ENCODE measurements at regions not wholly inside any gene's neighbourhood (a gene's known extent, or its start where the extent isn't known, plus 50 kb on each side); places are given as distances from the start of the nearest gene placed in this dataset.
A peak's percentile ranks its signal among the peaks of the same experiment; 100 is the strongest.

DNA sequence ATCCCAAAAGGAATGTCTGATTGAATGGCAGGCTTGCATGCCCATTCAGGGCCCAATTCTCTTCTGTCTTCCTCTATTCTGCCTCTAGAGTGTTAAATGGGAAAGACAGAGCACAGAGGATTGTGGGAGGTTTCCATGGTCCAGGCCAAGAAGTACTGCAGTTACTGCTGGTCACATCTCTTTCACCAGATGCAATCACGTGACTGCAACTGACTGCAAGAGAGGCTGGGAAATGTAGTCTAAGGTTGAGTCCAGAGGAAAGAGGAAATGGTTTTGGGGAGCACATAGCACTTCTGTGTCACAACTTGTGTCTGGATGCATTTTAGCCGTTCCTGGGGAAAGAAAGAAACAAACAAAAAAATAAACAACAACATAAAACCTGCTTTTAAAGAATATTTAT, 336.4 kb upstream of the BTBD3 start:
- H2AFZ ChIP-seq = no peak overlapping the region

More for the DNA sequence above, 336.4 kb upstream of the BTBD3 start:
- Mint-ChIP-seq H3K27me3 (ENCODE audit: insufficient read depth, low read depth, poor library complexity) (no peaks in the 10 kb centered on the region), H3K27ac (no peak overlapping the region), H3K9me3 (no peaks in the 10 kb centered on the region; the same call in 2 of the 3 replicates), H3K4me1 (no peaks in the 10 kb centered on the region), H3K36me3 (ENCODE audit: low read depth) (no peaks in the 10 kb centered on the region; the same call in 2 of the 3 replicates), H3K4me3 (no peak overlapping the region)
- Histone ChIP-seq H3K4me2 (no peak overlapping the region), H3K79me2 (replicated peaks; ENCODE audit: insufficient read depth) (no peaks in the 10 kb centered on the region), H3K9me2 (ENCODE audit: insufficient read depth) (peaks cover 1% of the 10 kb centered on the region; the same call in 1 of the 2 replicates), H3F3A (replicated peaks; ENCODE audit: low read depth) (no peaks in the 10 kb centered on the region), H4K20me1 (replicated peaks; ENCODE audit: insufficient read depth) (no peaks in the 10 kb centered on the region), H3K36me3 (ENCODE audit: insufficient read depth) (no peaks in the 10 kb centered on the region), H3K27me3 (ENCODE audit: insufficient read depth) (no peaks in the 10 kb centered on the region), H3K27ac (ENCODE audit: low read depth) (no peak overlapping the region), H3K4me1 (ENCODE audit: insufficient read depth) (no peaks in the 10 kb centered on the region), H3K4me3 (no peak overlapping the region)
- peak; percentile 89 for ATAC-seq
- TF ChIP-seq, protein P1, sequence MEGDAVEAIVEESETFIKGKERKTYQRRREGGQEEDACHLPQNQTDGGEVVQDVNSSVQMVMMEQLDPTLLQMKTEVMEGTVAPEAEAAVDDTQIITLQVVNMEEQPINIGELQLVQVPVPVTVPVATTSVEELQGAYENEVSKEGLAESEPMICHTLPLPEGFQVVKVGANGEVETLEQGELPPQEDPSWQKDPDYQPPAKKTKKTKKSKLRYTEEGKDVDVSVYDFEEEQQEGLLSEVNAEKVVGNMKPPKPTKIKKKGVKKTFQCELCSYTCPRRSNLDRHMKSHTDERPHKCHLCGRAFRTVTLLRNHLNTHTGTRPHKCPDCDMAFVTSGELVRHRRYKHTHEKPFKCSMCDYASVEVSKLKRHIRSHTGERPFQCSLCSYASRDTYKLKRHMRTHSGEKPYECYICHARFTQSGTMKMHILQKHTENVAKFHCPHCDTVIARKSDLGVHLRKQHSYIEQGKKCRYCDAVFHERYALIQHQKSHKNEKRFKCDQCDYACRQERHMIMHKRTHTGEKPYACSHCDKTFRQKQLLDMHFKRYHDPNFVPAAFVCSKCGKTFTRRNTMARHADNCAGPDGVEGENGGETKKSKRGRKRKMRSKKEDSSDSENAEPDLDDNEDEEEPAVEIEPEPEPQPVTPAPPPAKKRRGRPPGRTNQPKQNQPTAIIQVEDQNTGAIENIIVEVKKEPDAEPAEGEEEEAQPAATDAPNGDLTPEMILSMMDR (conservative IDR thresholded peaks at IDR 0.05; ENCODE audit: low read depth in 2 of 2) = no peak
- TF ChIP-seq EZH2 (IDR thresholded peaks at IDR 0.05; ENCODE audit: low read depth, unreplicated experiment) = no peak
- TF ChIP-seq ZNF114 (CRISPR knock-in tag; IDR thresholded peaks at IDR 0.05) = no peak
- TF ChIP-seq JUNB (IDR thresholded peaks at IDR 0.05; ENCODE audit: unreplicated experiment) = no peak
- TF ChIP-seq, protein P2, sequence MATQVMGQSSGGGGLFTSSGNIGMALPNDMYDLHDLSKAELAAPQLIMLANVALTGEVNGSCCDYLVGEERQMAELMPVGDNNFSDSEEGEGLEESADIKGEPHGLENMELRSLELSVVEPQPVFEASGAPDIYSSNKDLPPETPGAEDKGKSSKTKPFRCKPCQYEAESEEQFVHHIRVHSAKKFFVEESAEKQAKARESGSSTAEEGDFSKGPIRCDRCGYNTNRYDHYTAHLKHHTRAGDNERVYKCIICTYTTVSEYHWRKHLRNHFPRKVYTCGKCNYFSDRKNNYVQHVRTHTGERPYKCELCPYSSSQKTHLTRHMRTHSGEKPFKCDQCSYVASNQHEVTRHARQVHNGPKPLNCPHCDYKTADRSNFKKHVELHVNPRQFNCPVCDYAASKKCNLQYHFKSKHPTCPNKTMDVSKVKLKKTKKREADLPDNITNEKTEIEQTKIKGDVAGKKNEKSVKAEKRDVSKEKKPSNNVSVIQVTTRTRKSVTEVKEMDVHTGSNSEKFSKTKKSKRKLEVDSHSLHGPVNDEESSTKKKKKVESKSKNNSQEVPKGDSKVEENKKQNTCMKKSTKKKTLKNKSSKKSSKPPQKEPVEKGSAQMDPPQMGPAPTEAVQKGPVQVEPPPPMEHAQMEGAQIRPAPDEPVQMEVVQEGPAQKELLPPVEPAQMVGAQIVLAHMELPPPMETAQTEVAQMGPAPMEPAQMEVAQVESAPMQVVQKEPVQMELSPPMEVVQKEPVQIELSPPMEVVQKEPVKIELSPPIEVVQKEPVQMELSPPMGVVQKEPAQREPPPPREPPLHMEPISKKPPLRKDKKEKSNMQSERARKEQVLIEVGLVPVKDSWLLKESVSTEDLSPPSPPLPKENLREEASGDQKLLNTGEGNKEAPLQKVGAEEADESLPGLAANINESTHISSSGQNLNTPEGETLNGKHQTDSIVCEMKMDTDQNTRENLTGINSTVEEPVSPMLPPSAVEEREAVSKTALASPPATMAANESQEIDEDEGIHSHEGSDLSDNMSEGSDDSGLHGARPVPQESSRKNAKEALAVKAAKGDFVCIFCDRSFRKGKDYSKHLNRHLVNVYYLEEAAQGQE (IDR thresholded peaks at IDR 0.05; ENCODE audit: unreplicated experiment) = no peak
- TF ChIP-seq, protein P3, sequence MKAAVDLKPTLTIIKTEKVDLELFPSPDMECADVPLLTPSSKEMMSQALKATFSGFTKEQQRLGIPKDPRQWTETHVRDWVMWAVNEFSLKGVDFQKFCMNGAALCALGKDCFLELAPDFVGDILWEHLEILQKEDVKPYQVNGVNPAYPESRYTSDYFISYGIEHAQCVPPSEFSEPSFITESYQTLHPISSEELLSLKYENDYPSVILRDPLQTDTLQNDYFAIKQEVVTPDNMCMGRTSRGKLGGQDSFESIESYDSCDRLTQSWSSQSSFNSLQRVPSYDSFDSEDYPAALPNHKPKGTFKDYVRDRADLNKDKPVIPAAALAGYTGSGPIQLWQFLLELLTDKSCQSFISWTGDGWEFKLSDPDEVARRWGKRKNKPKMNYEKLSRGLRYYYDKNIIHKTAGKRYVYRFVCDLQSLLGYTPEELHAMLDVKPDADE (IDR thresholded peaks at IDR 0.05) = peak; percentile 66; the same call in 1 of the 2 replicates
- TF ChIP-seq NANOG (IDR thresholded peaks at IDR 0.05; ENCODE audit: borderline replicate concordance) = no peak
- TF ChIP-seq POLR2AphosphoS5 (IDR thresholded peaks at IDR 0.05; ENCODE audit: low read depth) = no peak
- TF ChIP-seq, protein P4, sequence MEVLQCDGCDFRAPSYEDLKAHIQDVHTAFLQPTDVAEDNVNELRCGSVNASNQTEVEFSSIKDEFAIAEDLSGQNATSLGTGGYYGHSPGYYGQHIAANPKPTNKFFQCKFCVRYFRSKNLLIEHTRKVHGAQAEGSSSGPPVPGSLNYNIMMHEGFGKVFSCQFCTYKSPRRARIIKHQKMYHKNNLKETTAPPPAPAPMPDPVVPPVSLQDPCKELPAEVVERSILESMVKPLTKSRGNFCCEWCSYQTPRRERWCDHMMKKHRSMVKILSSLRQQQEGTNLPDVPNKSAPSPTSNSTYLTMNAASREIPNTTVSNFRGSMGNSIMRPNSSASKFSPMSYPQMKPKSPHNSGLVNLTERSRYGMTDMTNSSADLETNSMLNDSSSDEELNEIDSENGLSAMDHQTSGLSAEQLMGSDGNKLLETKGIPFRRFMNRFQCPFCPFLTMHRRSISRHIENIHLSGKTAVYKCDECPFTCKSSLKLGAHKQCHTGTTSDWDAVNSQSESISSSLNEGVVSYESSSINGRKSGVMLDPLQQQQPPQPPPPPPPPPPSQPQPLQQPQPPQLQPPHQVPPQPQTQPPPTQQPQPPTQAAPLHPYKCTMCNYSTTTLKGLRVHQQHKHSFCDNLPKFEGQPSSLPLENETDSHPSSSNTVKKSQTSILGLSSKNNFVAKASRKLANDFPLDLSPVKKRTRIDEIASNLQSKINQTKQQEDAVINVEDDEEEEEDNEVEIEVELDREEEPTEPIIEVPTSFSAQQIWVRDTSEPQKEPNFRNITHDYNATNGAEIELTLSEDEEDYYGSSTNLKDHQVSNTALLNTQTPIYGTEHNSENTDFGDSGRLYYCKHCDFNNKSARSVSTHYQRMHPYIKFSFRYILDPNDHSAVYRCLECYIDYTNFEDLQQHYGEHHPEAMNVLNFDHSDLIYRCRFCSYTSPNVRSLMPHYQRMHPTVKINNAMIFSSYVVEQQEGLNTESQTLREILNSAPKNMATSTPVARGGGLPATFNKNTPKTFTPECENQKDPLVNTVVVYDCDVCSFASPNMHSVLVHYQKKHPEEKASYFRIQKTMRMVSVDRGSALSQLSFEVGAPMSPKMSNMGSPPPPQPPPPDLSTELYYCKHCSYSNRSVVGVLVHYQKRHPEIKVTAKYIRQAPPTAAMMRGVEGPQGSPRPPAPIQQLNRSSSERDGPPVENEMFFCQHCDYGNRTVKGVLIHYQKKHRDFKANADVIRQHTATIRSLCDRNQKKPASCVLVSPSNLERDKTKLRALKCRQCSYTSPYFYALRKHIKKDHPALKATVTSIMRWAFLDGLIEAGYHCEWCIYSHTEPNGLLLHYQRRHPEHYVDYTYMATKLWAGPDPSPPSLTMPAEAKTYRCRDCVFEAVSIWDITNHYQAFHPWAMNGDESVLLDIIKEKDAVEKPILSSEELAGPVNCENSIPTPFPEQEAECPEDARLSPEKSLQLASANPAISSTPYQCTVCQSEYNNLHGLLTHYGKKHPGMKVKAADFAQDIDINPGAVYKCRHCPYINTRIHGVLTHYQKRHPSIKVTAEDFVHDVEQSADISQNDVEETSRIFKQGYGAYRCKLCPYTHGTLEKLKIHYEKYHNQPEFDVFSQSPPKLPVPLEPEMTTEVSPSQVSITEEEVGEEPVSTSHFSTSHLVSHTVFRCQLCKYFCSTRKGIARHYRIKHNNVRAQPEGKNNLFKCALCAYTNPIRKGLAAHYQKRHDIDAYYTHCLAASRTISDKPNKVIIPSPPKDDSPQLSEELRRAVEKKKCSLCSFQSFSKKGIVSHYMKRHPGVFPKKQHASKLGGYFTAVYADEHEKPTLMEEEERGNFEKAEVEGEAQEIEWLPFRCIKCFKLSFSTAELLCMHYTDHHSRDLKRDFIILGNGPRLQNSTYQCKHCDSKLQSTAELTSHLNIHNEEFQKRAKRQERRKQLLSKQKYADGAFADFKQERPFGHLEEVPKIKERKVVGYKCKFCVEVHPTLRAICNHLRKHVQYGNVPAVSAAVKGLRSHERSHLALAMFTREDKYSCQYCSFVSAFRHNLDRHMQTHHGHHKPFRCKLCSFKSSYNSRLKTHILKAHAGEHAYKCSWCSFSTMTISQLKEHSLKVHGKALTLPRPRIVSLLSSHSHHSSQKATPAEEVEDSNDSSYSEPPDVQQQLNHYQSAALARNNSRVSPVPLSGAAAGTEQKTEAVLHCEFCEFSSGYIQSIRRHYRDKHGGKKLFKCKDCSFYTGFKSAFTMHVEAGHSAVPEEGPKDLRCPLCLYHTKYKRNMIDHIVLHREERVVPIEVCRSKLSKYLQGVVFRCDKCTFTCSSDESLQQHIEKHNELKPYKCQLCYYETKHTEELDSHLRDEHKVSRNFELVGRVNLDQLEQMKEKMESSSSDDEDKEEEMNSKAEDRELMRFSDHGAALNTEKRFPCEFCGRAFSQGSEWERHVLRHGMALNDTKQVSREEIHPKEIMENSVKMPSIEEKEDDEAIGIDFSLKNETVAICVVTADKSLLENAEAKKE (CRISPR knock-in tag; IDR thresholded peaks at IDR 0.05) = no peak
- no peak for TF ChIP-seq EZH2phosphoT487 (IDR thresholded peaks at IDR 0.05; ENCODE audit: unreplicated experiment)
- no peak for TF ChIP-seq STAT1 (IDR thresholded peaks at IDR 0.05; ENCODE audit: unreplicated experiment)
- TF ChIP-seq CREB1 (CRISPR knock-in tag; IDR thresholded peaks at IDR 0.05; ENCODE audit: low read depth) = peak; percentile 56
- no peak for TF ChIP-seq ZNF331 (CRISPR knock-in tag; IDR thresholded peaks at IDR 0.05; ENCODE audit: low read depth)
- peak; percentile 74 for DNase-seq (ENCODE audit: low spot score)

Measured in GM23338 (cell line).